ENCODE measurements at regions not wholly inside any gene's neighbourhood (a gene's known extent, or its start where the extent isn't known, plus 50 kb on each side); places are given as distances from the start of the nearest gene placed in this dataset.

- no peaks in the 10 kb centered on the region for H3K27me3 Mint-ChIP-seq (ENCODE audit: unreplicated experiment)
- no peak for TF ChIP-seq CTCF (IDR thresholded peaks at IDR 0.05; ENCODE audit: unreplicated experiment)
- no peaks in the 10 kb centered on the region for H3K36me3 Mint-ChIP-seq (ENCODE audit: insufficient read depth, unreplicated experiment)
- no peaks in the 10 kb centered on the region for H3K9me3 Mint-ChIP-seq (ENCODE audit: low read depth, unreplicated experiment)
- H3K4me1 Mint-ChIP-seq (ENCODE audit: low read depth, unreplicated experiment): peaks cover 19% of the 10 kb centered on the region
- CTCF ChIA-PET: no interaction called here
- H3K27ac Mint-ChIP-seq (ENCODE audit: unreplicated experiment): no peak overlapping the region
- no peak overlapping the region for H3K4me3 Mint-ChIP-seq (ENCODE audit: low read depth, unreplicated experiment)
- no TSS peak for BruUV-seq (replicated peaks)
- no peak for DNase-seq
- intact Hi-C loops (cut with micrococcal nuclease; ENCODE audit: unreplicated experiment): no loop called here
These were observed 115.8 kb downstream of the CAPZA3 start for GRCh38 chr12:18853570-18854366.

- H3K27ac Mint-ChIP-seq (ENCODE audit: unreplicated experiment): no peak overlapping the region
- intact Hi-C loops (cut with micrococcal nuclease; ENCODE audit: unreplicated experiment): no loop called here
- H3K4me1 Mint-ChIP-seq (ENCODE audit: low read depth, unreplicated experiment): peaks cover 8% of the 10 kb centered on the region
- no peaks in the 10 kb centered on the region for H3K9me3 Mint-ChIP-seq (ENCODE audit: low read depth, unreplicated experiment)
- BruUV-seq (replicated peaks): no TSS peak
- no peak overlapping the region for H3K4me3 Mint-ChIP-seq (ENCODE audit: low read depth, unreplicated experiment)
- no peaks in the 10 kb centered on the region for H3K36me3 Mint-ChIP-seq (ENCODE audit: insufficient read depth, unreplicated experiment)
- no peak for TF ChIP-seq CTCF (IDR thresholded peaks at IDR 0.05; ENCODE audit: unreplicated experiment)
- no peak for DNase-seq
- H3K27me3 Mint-ChIP-seq (ENCODE audit: unreplicated experiment): no peaks in the 10 kb centered on the region
- CTCF ChIA-PET: no interaction called here
These were observed 119.7 kb downstream of the CAPZA3 start for GRCh38 chr12:18857656-18858055.

- Mint-ChIP-seq H3K36me3 (ENCODE audit: insufficient read depth, unreplicated experiment) (no peaks in the 10 kb centered on the region), H3K4me1 (ENCODE audit: low read depth, unreplicated experiment) (peaks cover 8% of the 10 kb centered on the region), H3K4me3 (ENCODE audit: low read depth, unreplicated experiment) (no peak overlapping the region), H3K27ac (ENCODE audit: unreplicated experiment) (no peak overlapping the region), H3K27me3 (ENCODE audit: unreplicated experiment) (no peaks in the 10 kb centered on the region), H3K9me3 (ENCODE audit: low read depth, unreplicated experiment) (no peaks in the 10 kb centered on the region)
- no peak for DNase-seq
- CTCF ChIA-PET: interaction anchor here (1.0 kb wide), 1 partner anchor 10 kb away, joined by 3 read pairs; no protein-coding TSS in a partner anchor
- BruUV-seq (replicated peaks): no TSS peak
- intact Hi-C loops (cut with micrococcal nuclease; ENCODE audit: unreplicated experiment): no loop called here
- TF ChIP-seq CTCF (IDR thresholded peaks at IDR 0.05; ENCODE audit: unreplicated experiment): no peak
These were observed 121.5 kb downstream of the CAPZA3 start for GRCh38 chr12:18859400-18859799.

GRCh38 chr12:18861287-18861858, 123.5 kb downstream of the CAPZA3 start:
- no TSS peak for BruUV-seq (replicated peaks)
- Mint-ChIP-seq H3K9me3 (ENCODE audit: low read depth, unreplicated experiment) (no peaks in the 10 kb centered on the region), H3K4me1 (ENCODE audit: low read depth, unreplicated experiment) (peaks cover 21% of the 10 kb centered on the region), H3K27me3 (ENCODE audit: unreplicated experiment) (no peaks in the 10 kb centered on the region), H3K27ac (ENCODE audit: unreplicated experiment) (peak overlapping the region; percentile 11), H3K36me3 (ENCODE audit: insufficient read depth, unreplicated experiment) (no peaks in the 10 kb centered on the region), H3K4me3 (ENCODE audit: low read depth, unreplicated experiment) (no peak overlapping the region)
- intact Hi-C loops (cut with micrococcal nuclease; ENCODE audit: unreplicated experiment): loop anchor here (1.0 to 10.0 kb wide), 4 partner anchors 153 to 426 kb away; no protein-coding TSS in a partner anchor
- peak; percentile 10 for DNase-seq
- TF ChIP-seq CTCF (IDR thresholded peaks at IDR 0.05; ENCODE audit: unreplicated experiment): peak; percentile 50
- CTCF ChIA-PET: no interaction called here
